ENCODE measurements at regions not wholly inside any gene's neighbourhood (a gene's known extent, or its start where the extent isn't known, plus 50 kb on each side); places are given as distances from the start of the nearest gene placed in this dataset.

- no peak overlapping the region for H3K4me3 ChIP-seq (ENCODE audit: low read depth, low read length)
- no peak for DNase-seq (ENCODE audit: low read depth)
- TF ChIP-seq CTCF (IDR thresholded peaks at IDR 0.05; ENCODE audit: insufficient read depth, low read depth, low read length) = no peak
Measured at GRCh38 chr2:40002339-40002738, 223.3 kb upstream of the THUMPD2 start.

- no peak for TF ChIP-seq CTCF (IDR thresholded peaks at IDR 0.05; ENCODE audit: insufficient read depth, low read depth, low read length)
- H3K4me3 ChIP-seq (ENCODE audit: low read depth, low read length) = no peak overlapping the region
- DNase-seq (ENCODE audit: low read depth) = no peak
Measured at GRCh38 chr2:39999864-40000263, 220.8 kb upstream of the THUMPD2 start.

GRCh38 chr2:39998617-39999016 is 219.6 kb upstream of the THUMPD2 start:
- H3K4me3 ChIP-seq (ENCODE audit: low read depth, low read length) = no peak overlapping the region
- DNase-seq (ENCODE audit: low read depth) = no peak
- TF ChIP-seq CTCF (IDR thresholded peaks at IDR 0.05; ENCODE audit: insufficient read depth, low read depth, low read length) = no peak

GRCh38 chr2:39996653-39997080 is 217.6 kb upstream of the THUMPD2 start:
- no peak for TF ChIP-seq CTCF (IDR thresholded peaks at IDR 0.05; ENCODE audit: insufficient read depth, low read depth, low read length)
- no peak overlapping the region for H3K4me3 ChIP-seq (ENCODE audit: low read depth, low read length)
- DNase-seq (ENCODE audit: low read depth) = peak; percentile 61

GRCh38 chr2:39995005-39995737 is 216.1 kb upstream of the THUMPD2 start:
- H3K4me3 ChIP-seq (ENCODE audit: low read depth, low read length) = no peak overlapping the region
- TF ChIP-seq CTCF (IDR thresholded peaks at IDR 0.05; ENCODE audit: insufficient read depth, low read depth, low read length) = no peak
- DNase-seq (ENCODE audit: low read depth) = no peak

- H3K4me3 ChIP-seq (ENCODE audit: low read depth, low read length) = no peak overlapping the region
- DNase-seq (ENCODE audit: low read depth) = peak; percentile 34
- no peak for TF ChIP-seq CTCF (IDR thresholded peaks at IDR 0.05; ENCODE audit: insufficient read depth, low read depth, low read length)
Measured at GRCh38 chr2:39994151-39994550, 215.1 kb upstream of the THUMPD2 start.

GRCh38 chr2:39991298-39991697 is 212.2 kb upstream of the THUMPD2 start:
- no peak overlapping the region for H3K4me3 ChIP-seq (ENCODE audit: low read depth, low read length)
- no peak for TF ChIP-seq CTCF (IDR thresholded peaks at IDR 0.05; ENCODE audit: insufficient read depth, low read depth, low read length)
- peak; percentile 32 for DNase-seq (ENCODE audit: low read depth)

All from fibroblast of villous mesenchyme (primary cell).